DND-41 (cell line): ENCODE measurements at regions not wholly inside any gene's neighbourhood (a gene's known extent, or its start where the extent isn't known, plus 50 kb on each side); places are given as distances from the start of the nearest gene placed in this dataset.

Source experiments
- CTCF ChIP-seq: IDR thresholded peaks from 2 replicates; pipeline ENCODE4 v1.5.1; 2012; ENCODE audit warnings: borderline replicate concordance, low read length, moderate library complexity, mild to moderate bottlenecking; ENCODE audit not compliant: poor library complexity, severe bottlenecking; ENCODE audit errors: extremely low read depth
- EZH2 ChIP-seq: IDR thresholded peaks from 3 replicates; pipeline ENCODE4 v1.6.1; 2012; ENCODE audit warnings: borderline replicate concordance, low read depth, mild to moderate bottlenecking, moderate library complexity, low read length, inconsistent platforms; ENCODE audit not compliant: severe bottlenecking

- TF ChIP-seq CTCF (no peak), EZH2 (no peak)
Measured at GRCh38 chr2:187825108-187825507, 270.9 kb upstream of the TFPI start.
